A549 (cell line): ENCODE measurements at regions not wholly inside any gene's neighbourhood (a gene's known extent, or its start where the extent isn't known, plus 50 kb on each side); places are given as distances from the start of the nearest gene placed in this dataset.

ENCODE experiments used
- CHD2 ChIP-seq: fragments of 150-350 bp; IDR thresholded peaks from 2 replicates; pipeline ENCODE4 v1.6.1; 2014; ENCODE audit warnings: low read length; ENCODE audit not compliant: partially characterized antibody
- EP300 ChIP-seq, 2 experiments: fragments of >200 bp; sonication (Bioruptor Twin); formaldehyde crosslinking; IDR thresholded peaks; 2 replicates in 1 of 2; 3 replicates in 1 of 2; pipeline ENCODE4 v1.6.1; 2016 to 2017
- HOXA7 ChIP-seq: fragments of 250-450 bp; sonication (Bioruptor Pico); IDR thresholded peaks from 2 replicates; pipeline ENCODE4 v1.5.0; 2020; ENCODE audit warnings: mild to moderate bottlenecking, moderate library complexity
- JUN ChIP-seq, 2 experiments: fragments of >200 bp; sonication (Bioruptor Twin); formaldehyde crosslinking; IDR thresholded peaks; 2 replicates in 1 of 2; 3 replicates in 1 of 2; pipeline ENCODE4 v1.6.1; 2016 to 2017
- JUNB ChIP-seq: fragments of >200 bp; sonication (Bioruptor Twin); formaldehyde crosslinking; IDR thresholded peaks from 2 replicates; pipeline ENCODE4 v1.6.1; 2016
- POLR2A ChIP-seq: IDR thresholded peaks from 2 replicates; pipeline ENCODE4 v1.6.1; 2012; ENCODE audit warnings: mild to moderate bottlenecking, low read length
- POLR2AphosphoS2 ChIP-seq: conservative IDR thresholded peaks from 2 replicates; pipeline ENCODE4 v1.6.1; 2012; ENCODE audit warnings: low read length, improper control_type of control experiment, inconsistent platforms
- RFX5 ChIP-seq: fragments of 450-650 bp; IDR thresholded peaks from 2 replicates; pipeline ENCODE4 v1.7.1; 2014; ENCODE audit warnings: antibody characterized with exemption, mild to moderate bottlenecking, moderate library complexity
- TF ChIP-seq, protein P1 (sequence below): fragments of >200 bp; sonication (Bioruptor Twin); formaldehyde crosslinking; IDR thresholded peaks from 3 replicates; pipeline ENCODE4 v1.5.1; 2016
- TF ChIP-seq, protein P2 (sequence below): fragments of >200 bp; sonication (Bioruptor Twin); formaldehyde crosslinking; IDR thresholded peaks from 3 replicates; pipeline ENCODE4 v1.6.1; 2016
- TF ChIP-seq, protein P3 (sequence below): fragments of 250-450 bp; sonication (Bioruptor Pico); IDR thresholded peaks from 2 replicates; pipeline ENCODE4 v1.5.0; 2021; ENCODE audit warnings: mild to moderate bottlenecking, moderate library complexity, borderline replicate concordance
- TF ChIP-seq, protein P4 (sequence below): fragments of 150-350 bp; IDR thresholded peaks from 2 replicates; pipeline ENCODE4 v1.6.1; 2014; ENCODE audit warnings: low read depth, mild to moderate bottlenecking, low read length
- TF ChIP-seq, protein P5 (sequence below): fragments of 200-600 bp; sonication (generic); IDR thresholded peaks from 2 replicates; pipeline ENCODE4 v1.6.1; 2016; ENCODE audit warnings: antibody characterized with exemption, mild to moderate bottlenecking, moderate library complexity
- TF ChIP-seq, protein P6 (sequence below): fragments of 450-650 bp; IDR thresholded peaks from 2 replicates; pipeline ENCODE4 v1.6.1; 2014; ENCODE audit warnings: antibody characterized with exemption

DNA sequence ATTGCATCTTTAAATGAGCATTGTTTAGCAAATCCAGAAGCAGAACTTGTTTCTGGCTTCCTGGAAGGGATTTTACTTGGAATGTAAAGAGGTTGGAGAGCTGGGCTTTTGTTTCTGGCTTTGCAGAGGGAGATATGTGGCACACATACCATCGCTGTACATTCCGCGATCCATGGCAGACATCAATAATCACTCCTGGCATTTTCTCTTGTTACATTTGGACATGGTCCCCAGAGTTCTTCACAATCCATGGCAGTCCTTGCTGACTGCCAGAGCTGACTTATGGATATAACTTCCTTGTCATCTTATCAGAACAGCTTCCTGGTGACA, 445.6 kb upstream of the SPRED2 start:
- TF ChIP-seq RFX5 (no peak), CHD2 (no peak), JUNB (no peak), JUN (IDR thresholded peaks at IDR 0.05) (no peak), EP300 (IDR thresholded peaks at IDR 0.05) (no peak), POLR2A (no peak), POLR2AphosphoS2 (no peak), HOXA7 (CRISPR knock-in tag) (no peak)
- TF ChIP-seq, protein P1, sequence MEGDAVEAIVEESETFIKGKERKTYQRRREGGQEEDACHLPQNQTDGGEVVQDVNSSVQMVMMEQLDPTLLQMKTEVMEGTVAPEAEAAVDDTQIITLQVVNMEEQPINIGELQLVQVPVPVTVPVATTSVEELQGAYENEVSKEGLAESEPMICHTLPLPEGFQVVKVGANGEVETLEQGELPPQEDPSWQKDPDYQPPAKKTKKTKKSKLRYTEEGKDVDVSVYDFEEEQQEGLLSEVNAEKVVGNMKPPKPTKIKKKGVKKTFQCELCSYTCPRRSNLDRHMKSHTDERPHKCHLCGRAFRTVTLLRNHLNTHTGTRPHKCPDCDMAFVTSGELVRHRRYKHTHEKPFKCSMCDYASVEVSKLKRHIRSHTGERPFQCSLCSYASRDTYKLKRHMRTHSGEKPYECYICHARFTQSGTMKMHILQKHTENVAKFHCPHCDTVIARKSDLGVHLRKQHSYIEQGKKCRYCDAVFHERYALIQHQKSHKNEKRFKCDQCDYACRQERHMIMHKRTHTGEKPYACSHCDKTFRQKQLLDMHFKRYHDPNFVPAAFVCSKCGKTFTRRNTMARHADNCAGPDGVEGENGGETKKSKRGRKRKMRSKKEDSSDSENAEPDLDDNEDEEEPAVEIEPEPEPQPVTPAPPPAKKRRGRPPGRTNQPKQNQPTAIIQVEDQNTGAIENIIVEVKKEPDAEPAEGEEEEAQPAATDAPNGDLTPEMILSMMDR, result no peak
- TF ChIP-seq, protein P2, sequence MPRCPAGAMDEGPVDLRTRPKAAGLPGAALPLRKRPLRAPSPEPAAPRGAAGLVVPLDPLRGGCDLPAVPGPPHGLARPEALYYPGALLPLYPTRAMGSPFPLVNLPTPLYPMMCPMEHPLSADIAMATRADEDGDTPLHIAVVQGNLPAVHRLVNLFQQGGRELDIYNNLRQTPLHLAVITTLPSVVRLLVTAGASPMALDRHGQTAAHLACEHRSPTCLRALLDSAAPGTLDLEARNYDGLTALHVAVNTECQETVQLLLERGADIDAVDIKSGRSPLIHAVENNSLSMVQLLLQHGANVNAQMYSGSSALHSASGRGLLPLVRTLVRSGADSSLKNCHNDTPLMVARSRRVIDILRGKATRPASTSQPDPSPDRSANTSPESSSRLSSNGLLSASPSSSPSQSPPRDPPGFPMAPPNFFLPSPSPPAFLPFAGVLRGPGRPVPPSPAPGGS, result no peak
- TF ChIP-seq, protein P3, sequence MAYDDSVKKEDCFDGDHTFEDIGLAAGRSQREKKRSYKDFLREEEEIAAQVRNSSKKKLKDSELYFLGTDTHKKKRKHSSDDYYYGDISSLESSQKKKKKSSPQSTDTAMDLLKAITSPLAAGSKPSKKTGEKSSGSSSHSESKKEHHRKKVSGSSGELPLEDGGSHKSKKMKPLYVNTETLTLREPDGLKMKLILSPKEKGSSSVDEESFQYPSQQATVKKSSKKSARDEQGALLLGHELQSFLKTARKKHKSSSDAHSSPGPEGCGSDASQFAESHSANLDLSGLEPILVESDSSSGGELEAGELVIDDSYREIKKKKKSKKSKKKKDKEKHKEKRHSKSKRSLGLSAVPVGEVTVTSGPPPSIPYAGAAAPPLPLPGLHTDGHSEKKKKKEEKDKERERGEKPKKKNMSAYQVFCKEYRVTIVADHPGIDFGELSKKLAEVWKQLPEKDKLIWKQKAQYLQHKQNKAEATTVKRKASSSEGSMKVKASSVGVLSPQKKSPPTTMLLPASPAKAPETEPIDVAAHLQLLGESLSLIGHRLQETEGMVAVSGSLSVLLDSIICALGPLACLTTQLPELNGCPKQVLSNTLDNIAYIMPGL, result no peak
- TF ChIP-seq, protein P4, sequence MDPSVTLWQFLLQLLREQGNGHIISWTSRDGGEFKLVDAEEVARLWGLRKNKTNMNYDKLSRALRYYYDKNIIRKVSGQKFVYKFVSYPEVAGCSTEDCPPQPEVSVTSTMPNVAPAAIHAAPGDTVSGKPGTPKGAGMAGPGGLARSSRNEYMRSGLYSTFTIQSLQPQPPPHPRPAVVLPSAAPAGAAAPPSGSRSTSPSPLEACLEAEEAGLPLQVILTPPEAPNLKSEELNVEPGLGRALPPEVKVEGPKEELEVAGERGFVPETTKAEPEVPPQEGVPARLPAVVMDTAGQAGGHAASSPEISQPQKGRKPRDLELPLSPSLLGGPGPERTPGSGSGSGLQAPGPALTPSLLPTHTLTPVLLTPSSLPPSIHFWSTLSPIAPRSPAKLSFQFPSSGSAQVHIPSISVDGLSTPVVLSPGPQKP, result no peak
- TF ChIP-seq, protein P5, sequence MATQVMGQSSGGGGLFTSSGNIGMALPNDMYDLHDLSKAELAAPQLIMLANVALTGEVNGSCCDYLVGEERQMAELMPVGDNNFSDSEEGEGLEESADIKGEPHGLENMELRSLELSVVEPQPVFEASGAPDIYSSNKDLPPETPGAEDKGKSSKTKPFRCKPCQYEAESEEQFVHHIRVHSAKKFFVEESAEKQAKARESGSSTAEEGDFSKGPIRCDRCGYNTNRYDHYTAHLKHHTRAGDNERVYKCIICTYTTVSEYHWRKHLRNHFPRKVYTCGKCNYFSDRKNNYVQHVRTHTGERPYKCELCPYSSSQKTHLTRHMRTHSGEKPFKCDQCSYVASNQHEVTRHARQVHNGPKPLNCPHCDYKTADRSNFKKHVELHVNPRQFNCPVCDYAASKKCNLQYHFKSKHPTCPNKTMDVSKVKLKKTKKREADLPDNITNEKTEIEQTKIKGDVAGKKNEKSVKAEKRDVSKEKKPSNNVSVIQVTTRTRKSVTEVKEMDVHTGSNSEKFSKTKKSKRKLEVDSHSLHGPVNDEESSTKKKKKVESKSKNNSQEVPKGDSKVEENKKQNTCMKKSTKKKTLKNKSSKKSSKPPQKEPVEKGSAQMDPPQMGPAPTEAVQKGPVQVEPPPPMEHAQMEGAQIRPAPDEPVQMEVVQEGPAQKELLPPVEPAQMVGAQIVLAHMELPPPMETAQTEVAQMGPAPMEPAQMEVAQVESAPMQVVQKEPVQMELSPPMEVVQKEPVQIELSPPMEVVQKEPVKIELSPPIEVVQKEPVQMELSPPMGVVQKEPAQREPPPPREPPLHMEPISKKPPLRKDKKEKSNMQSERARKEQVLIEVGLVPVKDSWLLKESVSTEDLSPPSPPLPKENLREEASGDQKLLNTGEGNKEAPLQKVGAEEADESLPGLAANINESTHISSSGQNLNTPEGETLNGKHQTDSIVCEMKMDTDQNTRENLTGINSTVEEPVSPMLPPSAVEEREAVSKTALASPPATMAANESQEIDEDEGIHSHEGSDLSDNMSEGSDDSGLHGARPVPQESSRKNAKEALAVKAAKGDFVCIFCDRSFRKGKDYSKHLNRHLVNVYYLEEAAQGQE, result no peak
- TF ChIP-seq, protein P6, sequence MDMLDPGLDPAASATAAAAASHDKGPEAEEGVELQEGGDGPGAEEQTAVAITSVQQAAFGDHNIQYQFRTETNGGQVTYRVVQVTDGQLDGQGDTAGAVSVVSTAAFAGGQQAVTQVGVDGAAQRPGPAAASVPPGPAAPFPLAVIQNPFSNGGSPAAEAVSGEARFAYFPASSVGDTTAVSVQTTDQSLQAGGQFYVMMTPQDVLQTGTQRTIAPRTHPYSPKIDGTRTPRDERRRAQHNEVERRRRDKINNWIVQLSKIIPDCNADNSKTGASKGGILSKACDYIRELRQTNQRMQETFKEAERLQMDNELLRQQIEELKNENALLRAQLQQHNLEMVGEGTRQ, result no peak
